HK-2 (cell line): ENCODE measurements at regions not wholly inside any gene's neighbourhood (a gene's known extent, or its start where the extent isn't known, plus 50 kb on each side); places are given as distances from the start of the nearest gene placed in this dataset.

ENCODE experiments used
- DNase-seq: peaks from one replicate; pipeline ENCODE4 v3.0.0-alpha.2; 2018; ENCODE audit not compliant: unreplicated experiment

DNA sequence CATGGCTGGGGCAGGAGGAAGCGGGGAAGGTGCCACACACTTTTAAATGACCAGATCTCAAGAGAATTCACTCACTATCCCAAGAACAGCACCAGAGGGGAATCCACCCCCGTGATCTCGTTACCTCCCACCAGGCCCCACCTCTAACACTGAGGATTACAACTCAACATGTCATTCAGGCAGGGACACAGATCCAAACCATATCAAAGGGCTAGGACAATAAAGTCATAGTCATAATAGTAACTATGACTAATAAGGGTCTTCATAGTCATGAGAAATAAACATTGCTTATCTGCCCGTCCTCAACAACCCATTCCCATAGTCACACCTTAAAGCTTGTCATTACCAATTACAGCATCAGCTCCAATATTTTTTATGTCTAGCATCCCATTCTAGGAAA is 65.3 kb upstream of the SMC2 start:
- DNase-seq = no peak
